ENCODE measurements at regions not wholly inside any gene's neighbourhood (a gene's known extent, or its start where the extent isn't known, plus 50 kb on each side); places are given as distances from the start of the nearest gene placed in this dataset.

DNA sequence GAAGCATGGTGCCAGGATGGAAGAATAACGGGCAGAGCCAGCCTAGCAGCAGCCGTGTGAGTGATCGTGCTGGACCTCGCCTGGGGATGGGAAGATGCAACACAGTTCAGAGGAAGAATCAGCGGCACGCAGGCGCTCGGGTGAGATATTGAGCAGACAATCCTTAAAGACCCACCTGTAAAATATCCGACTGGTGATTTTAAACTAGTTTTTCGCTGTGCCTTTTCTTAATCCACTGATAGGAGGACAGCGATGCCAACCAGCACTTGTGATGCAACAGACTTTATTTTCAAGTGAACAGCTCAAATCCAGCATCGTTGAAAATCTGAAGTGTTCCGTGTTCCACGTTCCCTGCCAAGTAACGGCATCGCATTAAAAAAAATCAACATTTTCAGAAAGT lies 214.7 kb downstream of the TEX36 start:
- H3K9me2 ChIP-seq = no peaks in the 10 kb centered on the region
- no peak overlapping the region for H2AFZ ChIP-seq (ENCODE audit: low read depth)
- DNase-seq = no peak
- no peaks in the 10 kb centered on the region for H4K20me1 ChIP-seq (ENCODE audit: insufficient read depth)
- no peaks in the 10 kb centered on the region for H3K79me2 ChIP-seq (ENCODE audit: insufficient read depth)
- H3K36me3 ChIP-seq (replicated peaks in 1 of 2; ENCODE audit: control insufficient read depth in 1 of 2, insufficient read depth in 2 of 2, low read length in 1 of 2) = no peaks in the 10 kb centered on the region
- no peak overlapping the region for H3K4me3 ChIP-seq (ENCODE audit: low read depth in 2 of 2, low read length in 1 of 2)
- H3F3A ChIP-seq (replicated peaks; ENCODE audit: insufficient read depth) = no peaks in the 10 kb centered on the region
- POLR2A ChIA-PET = no interaction called here
- no peaks in the 10 kb centered on the region for H3K9me3 ChIP-seq
- H3K4me2 ChIP-seq = no peak overlapping the region
- H3K27ac ChIP-seq (ENCODE audit: low read depth in 2 of 2, low read length in 1 of 2) = no peak overlapping the region
- H3K9ac ChIP-seq = no peak overlapping the region
- no peaks in the 10 kb centered on the region for H3K27me3 ChIP-seq (ENCODE audit: insufficient read depth)
- peaks cover 0 to under 1% of the 10 kb centered on the region in 2 experiments; a peak in 1 of 4 replicates for H3K4me1 ChIP-seq (ENCODE audit: control insufficient read depth in 1 of 2, insufficient read depth in 2 of 2, low read depth in 1 of 2, low read length in 1 of 2)
- WGBS (ENCODE audit: low lambda C conversion rate) = 57% methylated on average over 16 of the region's 16 CpGs
- no peak for TF ChIP-seq TAF1 (IDR thresholded peaks at IDR 0.05; ENCODE audit: borderline replicate concordance, low read depth, low read length)
- TF ChIP-seq, protein P1, sequence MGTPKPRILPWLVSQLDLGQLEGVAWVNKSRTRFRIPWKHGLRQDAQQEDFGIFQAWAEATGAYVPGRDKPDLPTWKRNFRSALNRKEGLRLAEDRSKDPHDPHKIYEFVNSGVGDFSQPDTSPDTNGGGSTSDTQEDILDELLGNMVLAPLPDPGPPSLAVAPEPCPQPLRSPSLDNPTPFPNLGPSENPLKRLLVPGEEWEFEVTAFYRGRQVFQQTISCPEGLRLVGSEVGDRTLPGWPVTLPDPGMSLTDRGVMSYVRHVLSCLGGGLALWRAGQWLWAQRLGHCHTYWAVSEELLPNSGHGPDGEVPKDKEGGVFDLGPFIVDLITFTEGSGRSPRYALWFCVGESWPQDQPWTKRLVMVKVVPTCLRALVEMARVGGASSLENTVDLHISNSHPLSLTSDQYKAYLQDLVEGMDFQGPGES (IDR thresholded peaks at IDR 0.05; ENCODE audit: low read depth, low read length) = no peak
- no peak for TF ChIP-seq NFIC (IDR thresholded peaks at IDR 0.05; ENCODE audit: borderline replicate concordance)
- no peak for TF ChIP-seq SIN3A (IDR thresholded peaks at IDR 0.05; ENCODE audit: borderline replicate concordance, low read depth, low read length)
- no peak for TF ChIP-seq POLR2AphosphoS5 (IDR thresholded peaks at IDR 0.05; ENCODE audit: low read depth, low read length)
- no peak for TF ChIP-seq JUND (IDR thresholded peaks at IDR 0.05)
- TF ChIP-seq, protein P2, sequence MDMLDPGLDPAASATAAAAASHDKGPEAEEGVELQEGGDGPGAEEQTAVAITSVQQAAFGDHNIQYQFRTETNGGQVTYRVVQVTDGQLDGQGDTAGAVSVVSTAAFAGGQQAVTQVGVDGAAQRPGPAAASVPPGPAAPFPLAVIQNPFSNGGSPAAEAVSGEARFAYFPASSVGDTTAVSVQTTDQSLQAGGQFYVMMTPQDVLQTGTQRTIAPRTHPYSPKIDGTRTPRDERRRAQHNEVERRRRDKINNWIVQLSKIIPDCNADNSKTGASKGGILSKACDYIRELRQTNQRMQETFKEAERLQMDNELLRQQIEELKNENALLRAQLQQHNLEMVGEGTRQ (IDR thresholded peaks at IDR 0.05; ENCODE audit: borderline replicate concordance, low read depth, low read length) = no peak
- TF ChIP-seq RAD21 (IDR thresholded peaks at IDR 0.05; ENCODE audit: low read length) = no peak
- CTCF ChIA-PET = no interaction called here

DNA sequence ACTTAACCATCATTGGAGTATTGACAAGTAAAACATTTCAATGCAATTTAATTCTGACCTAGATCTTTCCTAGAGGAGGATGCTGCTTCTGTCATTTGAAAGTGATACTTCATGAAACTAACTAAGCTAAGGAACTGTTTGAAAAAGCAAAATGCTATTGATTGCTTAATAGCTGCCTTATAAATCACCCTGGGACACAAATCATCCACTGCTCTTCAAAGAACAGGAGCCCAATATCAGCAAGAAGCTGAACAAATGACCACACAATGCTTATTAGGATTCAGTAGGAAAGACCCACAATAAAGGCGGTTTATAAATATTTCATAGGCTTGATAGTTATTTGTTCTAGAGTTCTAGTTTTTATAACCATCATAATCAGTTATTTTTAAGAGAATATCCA lies 216.3 kb downstream of the TEX36 start:
- Histone ChIP-seq H3K9me3 (no peaks in the 10 kb centered on the region), H3K4me1 (ENCODE audit: control insufficient read depth in 1 of 2, insufficient read depth in 2 of 2, low read depth in 1 of 2, low read length in 1 of 2) (no peaks in the 10 kb centered on the region; a peak in 1 of 4 replicates), H3K9me2 (no peaks in the 10 kb centered on the region), H3F3A (replicated peaks; ENCODE audit: insufficient read depth) (no peaks in the 10 kb centered on the region), H3K27me3 (ENCODE audit: insufficient read depth) (no peaks in the 10 kb centered on the region), H3K9ac (no peak overlapping the region), H3K36me3 (replicated peaks in 1 of 2; ENCODE audit: control insufficient read depth in 1 of 2, insufficient read depth in 2 of 2, low read length in 1 of 2) (no peaks in the 10 kb centered on the region), H3K27ac (ENCODE audit: low read depth in 2 of 2, low read length in 1 of 2) (no peak overlapping the region), H4K20me1 (ENCODE audit: insufficient read depth) (no peaks in the 10 kb centered on the region), H3K79me2 (ENCODE audit: insufficient read depth) (no peaks in the 10 kb centered on the region), H3K4me2 (no peak overlapping the region), H2AFZ (ENCODE audit: low read depth) (no peak overlapping the region), H3K4me3 (ENCODE audit: low read depth in 2 of 2, low read length in 1 of 2) (no peak overlapping the region)
- ChIA-PET POLR2A (no interaction called here), CTCF (no interaction called here)
- no peak for TF ChIP-seq TAF1 (IDR thresholded peaks at IDR 0.05; ENCODE audit: borderline replicate concordance, low read depth, low read length)
- no peak for TF ChIP-seq FOXM1 (IDR thresholded peaks at IDR 0.05; ENCODE audit: low read depth)
- TF ChIP-seq RXRA (IDR thresholded peaks at IDR 0.05; ENCODE audit: borderline replicate concordance, low read depth) = no peak
- TF ChIP-seq TEAD4 (IDR thresholded peaks at IDR 0.05; ENCODE audit: borderline replicate concordance, insufficient read depth) = no peak
- no peak for TF ChIP-seq FOSL2 (IDR thresholded peaks at IDR 0.05; ENCODE audit: borderline replicate concordance, low read depth)
- TF ChIP-seq, protein P3, sequence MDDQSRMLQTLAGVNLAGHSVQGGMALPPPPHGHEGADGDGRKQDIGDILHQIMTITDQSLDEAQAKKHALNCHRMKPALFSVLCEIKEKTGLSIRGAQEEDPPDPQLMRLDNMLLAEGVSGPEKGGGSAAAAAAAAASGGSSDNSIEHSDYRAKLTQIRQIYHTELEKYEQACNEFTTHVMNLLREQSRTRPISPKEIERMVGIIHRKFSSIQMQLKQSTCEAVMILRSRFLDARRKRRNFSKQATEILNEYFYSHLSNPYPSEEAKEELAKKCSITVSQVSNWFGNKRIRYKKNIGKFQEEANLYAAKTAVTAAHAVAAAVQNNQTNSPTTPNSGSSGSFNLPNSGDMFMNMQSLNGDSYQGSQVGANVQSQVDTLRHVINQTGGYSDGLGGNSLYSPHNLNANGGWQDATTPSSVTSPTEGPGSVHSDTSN (IDR thresholded peaks at IDR 0.05) = no peak
- TF ChIP-seq, protein P4, sequence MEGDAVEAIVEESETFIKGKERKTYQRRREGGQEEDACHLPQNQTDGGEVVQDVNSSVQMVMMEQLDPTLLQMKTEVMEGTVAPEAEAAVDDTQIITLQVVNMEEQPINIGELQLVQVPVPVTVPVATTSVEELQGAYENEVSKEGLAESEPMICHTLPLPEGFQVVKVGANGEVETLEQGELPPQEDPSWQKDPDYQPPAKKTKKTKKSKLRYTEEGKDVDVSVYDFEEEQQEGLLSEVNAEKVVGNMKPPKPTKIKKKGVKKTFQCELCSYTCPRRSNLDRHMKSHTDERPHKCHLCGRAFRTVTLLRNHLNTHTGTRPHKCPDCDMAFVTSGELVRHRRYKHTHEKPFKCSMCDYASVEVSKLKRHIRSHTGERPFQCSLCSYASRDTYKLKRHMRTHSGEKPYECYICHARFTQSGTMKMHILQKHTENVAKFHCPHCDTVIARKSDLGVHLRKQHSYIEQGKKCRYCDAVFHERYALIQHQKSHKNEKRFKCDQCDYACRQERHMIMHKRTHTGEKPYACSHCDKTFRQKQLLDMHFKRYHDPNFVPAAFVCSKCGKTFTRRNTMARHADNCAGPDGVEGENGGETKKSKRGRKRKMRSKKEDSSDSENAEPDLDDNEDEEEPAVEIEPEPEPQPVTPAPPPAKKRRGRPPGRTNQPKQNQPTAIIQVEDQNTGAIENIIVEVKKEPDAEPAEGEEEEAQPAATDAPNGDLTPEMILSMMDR (IDR thresholded peaks at IDR 0.05) = no peak
- no peak for TF ChIP-seq CHD2 (IDR thresholded peaks at IDR 0.05; ENCODE audit: low read length, partially characterized antibody)
- no peak for TF ChIP-seq NFIC (IDR thresholded peaks at IDR 0.05; ENCODE audit: borderline replicate concordance)
- TF ChIP-seq MEF2A (IDR thresholded peaks at IDR 0.05; ENCODE audit: borderline replicate concordance, low read depth) = no peak
- TF ChIP-seq GABPA (IDR thresholded peaks at IDR 0.05; ENCODE audit: low read depth) = no peak
- no peak for DNase-seq
- WGBS (ENCODE audit: low lambda C conversion rate) = 27% methylated on average over 1 of the region's 1 CpG

All from SK-N-SH (cell line).